Forelimb muscle (tissue), 1 donor: ENCODE measurements at regions not wholly inside any gene's neighbourhood (a gene's known extent, or its start where the extent isn't known, plus 50 kb on each side); places are given as distances from the start of the nearest gene placed in this dataset.

Source experiments
- DNase-seq: peaks from one replicate; pipeline ENCODE4 v3.0.0-alpha.2; 2013; ENCODE audit warnings: low read depth

GRCh38 chrX:146144039-146144438 is 326.4 kb downstream of the SLITRK2 start:
- DNase-seq, result no peak

GRCh38 chrX:146154191-146154590 is 336.6 kb downstream of the SLITRK2 start:
- DNase-seq, result no peak

GRCh38 chrX:146160443-146161203 is 343.0 kb downstream of the SLITRK2 start:
- no peak for DNase-seq

- no peak for DNase-seq
Measured at GRCh38 chrX:146173742-146174141, 356.1 kb downstream of the SLITRK2 start.

GRCh38 chrX:146181858-146182257 is 364.2 kb downstream of the SLITRK2 start:
- DNase-seq, result no peak

- no peak for DNase-seq
Measured at GRCh38 chrX:146186540-146186939, 368.9 kb downstream of the SLITRK2 start.

- DNase-seq, result no peak
Measured at GRCh38 chrX:146189371-146189770, 371.7 kb downstream of the SLITRK2 start.

GRCh38 chrX:146208821-146209220 is 391.2 kb downstream of the SLITRK2 start:
- DNase-seq, result no peak

GRCh38 chrX:146224442-146224841 is 406.8 kb downstream of the SLITRK2 start:
- no peak for DNase-seq

GRCh38 chrX:146238173-146238572 is 420.5 kb downstream of the SLITRK2 start:
- no peak for DNase-seq

- DNase-seq, result no peak
Measured at GRCh38 chrX:146241902-146242301, 424.3 kb downstream of the SLITRK2 start.

- no peak for DNase-seq
Measured at GRCh38 chrX:146243041-146243440, 425.4 kb downstream of the SLITRK2 start.

GRCh38 chrX:146259207-146259606 is 441.6 kb downstream of the SLITRK2 start:
- no peak for DNase-seq

GRCh38 chrX:146264763-146265375 is 447.2 kb downstream of the SLITRK2 start:
- no peak for DNase-seq

GRCh38 chrX:146278381-146278780 is 460.8 kb downstream of the SLITRK2 start:
- no peak for DNase-seq
